Gastrocnemius medialis (tissue), 4 donors: ENCODE measurements at regions not wholly inside any gene's neighbourhood (a gene's known extent, or its start where the extent isn't known, plus 50 kb on each side); places are given as distances from the start of the nearest gene placed in this dataset.

Experiments used
- CTCF ChIP-seq, 5 experiments: fragments of 450-650 bp in 3 of 5; fragments of 200-600 bp in 2 of 5; sonication (generic) in 2 of 5; IDR thresholded peaks in 4 of 5; conservative IDR thresholded peaks in 1 of 5; 1 replicate in 4 of 5; 2 replicates in 1 of 5; pipeline ENCODE4 v1.5.1; 2016 to 2019; ENCODE audit warnings: antibody characterized with exemption in 5 of 5, mild to moderate bottlenecking in 3 of 5, moderate library complexity in 3 of 5
- POLR2A ChIP-seq, 2 donors: fragments of 450-650 bp; IDR thresholded peaks; one replicate each; pipeline ENCODE4 v1.6.1; 2017; ENCODE audit warnings: antibody characterized with exemption in 2 of 2, mild to moderate bottlenecking in 2 of 2, moderate library complexity in 2 of 2

- TF ChIP-seq CTCF (IDR thresholded peaks at IDR 0.05 in 4 of 5, conservative IDR thresholded peaks at IDR 0.05 in 1 of 5): no peak
- TF ChIP-seq POLR2A (IDR thresholded peaks at IDR 0.05): no peak
Measured at GRCh38 chr10:56507033-56507432, 146.0 kb upstream of the ZWINT start.
